ENCODE measurements at regions not wholly inside any gene's neighbourhood (a gene's known extent, or its start where the extent isn't known, plus 50 kb on each side); places are given as distances from the start of the nearest gene placed in this dataset.

DNA sequence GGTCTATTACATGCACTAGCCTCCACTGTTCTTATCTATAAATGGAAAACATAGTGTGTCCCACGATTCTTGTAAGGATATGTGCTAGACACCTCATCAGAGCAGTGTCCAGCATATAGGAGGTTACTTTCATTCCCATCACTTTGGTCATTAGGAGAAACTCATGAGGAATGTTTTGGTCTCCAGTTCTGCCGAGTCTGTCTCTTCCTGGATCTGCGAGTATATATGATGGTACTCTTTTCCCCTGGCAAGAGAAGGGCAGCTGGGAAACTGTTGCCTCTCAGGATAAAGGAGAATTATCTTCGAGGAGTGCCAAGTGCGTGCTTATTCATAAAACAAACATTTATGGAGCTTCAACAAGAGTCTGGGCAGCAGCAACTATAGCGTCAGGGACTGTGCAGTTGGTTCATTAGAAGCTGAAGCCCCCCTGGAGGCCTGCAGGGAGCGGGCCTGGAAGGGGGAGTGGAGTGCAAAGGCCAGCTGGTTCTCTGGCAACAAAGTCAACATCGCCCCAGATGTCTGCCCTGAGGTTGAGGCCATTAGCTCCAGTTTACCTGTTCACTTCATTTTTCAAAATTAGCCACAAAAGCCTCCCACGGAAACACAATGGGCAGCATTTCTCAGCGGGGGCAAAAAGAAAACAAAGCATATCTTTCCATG lies 811.9 kb downstream of the MAFB start:
- in situ Hi-C loops (cut with MboI): no loop called here
- Histone ChIP-seq H3K9ac (no peak overlapping the region), H3K4me1 (ENCODE audit: insufficient read depth) (peaks cover 18% of the 10 kb centered on the region), H3K36me3 (ENCODE audit: low read depth) (no peaks in the 10 kb centered on the region), H3K4me2 (ENCODE audit: unreplicated experiment) (no peak overlapping the region), H4K20me1 (ENCODE audit: insufficient read depth) (no peaks in the 10 kb centered on the region), H3K9me2 (ENCODE audit: insufficient read depth) (no peaks in the 10 kb centered on the region), H2AFZ (no peak overlapping the region), H3K27ac (no peak overlapping the region), H3K27me3 (replicated peaks; ENCODE audit: insufficient read depth) (no peaks in the 10 kb centered on the region), H3K79me2 (ENCODE audit: insufficient read depth) (no peaks in the 10 kb centered on the region), H3K4me3 (no peak overlapping the region), H3F3A (ENCODE audit: insufficient read depth) (peaks cover 13% of the 10 kb centered on the region; the same call in 1 of the 2 replicates), H3K9me3 (ENCODE audit: low read depth) (no peaks in the 10 kb centered on the region)
- 82 to 88% methylated on average over 10 of the region's 10 CpGs for WGBS, 2 experiments (ENCODE audit: low coverage in 1 of 2, low lambda C conversion rate in 2 of 2, missing lambda C conversion rate in 2 of 2)
- TF ChIP-seq EZH2 (IDR thresholded peaks at IDR 0.05; ENCODE audit: insufficient read depth, poor library complexity, severe bottlenecking) (no peak), EZH2phosphoT487 (IDR thresholded peaks at IDR 0.05; ENCODE audit: insufficient read depth, low read depth) (no peak)
- DNase-seq: no peak

DNA sequence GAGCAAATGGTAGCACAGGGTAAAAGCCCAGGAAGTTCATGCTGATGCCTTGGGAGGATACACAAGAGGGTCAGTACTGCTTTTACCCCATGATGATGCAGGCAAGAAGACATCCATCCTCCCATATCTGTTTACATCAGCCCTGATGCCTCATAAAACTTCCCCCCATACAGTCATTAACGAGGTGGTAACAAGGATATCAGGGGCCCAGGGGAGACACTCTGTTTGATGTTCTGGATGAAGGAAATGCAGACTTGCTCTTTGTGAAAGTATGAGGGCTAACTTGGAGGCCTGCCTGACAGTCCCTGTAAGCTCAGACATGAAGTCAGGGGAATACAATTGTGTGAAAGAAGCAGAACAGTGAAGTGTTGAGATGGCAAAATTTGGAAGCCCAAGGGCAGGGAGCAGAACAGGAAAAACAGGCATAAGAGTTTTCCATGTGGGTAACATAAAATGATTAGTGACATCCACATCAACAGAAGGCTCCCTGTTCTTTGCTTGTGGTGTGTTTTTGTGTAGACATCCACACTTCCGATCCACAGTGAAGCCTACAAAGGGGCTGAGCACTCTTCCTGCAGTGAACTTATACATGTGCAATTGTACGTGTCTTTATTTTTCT lies 813.4 kb downstream of the MAFB start:
- no peak overlapping the region for H3K9ac ChIP-seq
- WGBS, 2 experiments (ENCODE audit: low coverage in 1 of 2, low lambda C conversion rate in 2 of 2, missing lambda C conversion rate in 2 of 2): 68 to 72% methylated on average over 3 of the region's 3 CpGs
- H2AFZ ChIP-seq: no peak overlapping the region
- H3K79me2 ChIP-seq (ENCODE audit: insufficient read depth): no peaks in the 10 kb centered on the region
- no peaks in the 10 kb centered on the region for H3K27me3 ChIP-seq (replicated peaks; ENCODE audit: insufficient read depth)
- no peaks in the 10 kb centered on the region for H4K20me1 ChIP-seq (ENCODE audit: insufficient read depth)
- H3K4me1 ChIP-seq (ENCODE audit: insufficient read depth): peaks cover 23% of the 10 kb centered on the region
- no peak overlapping the region for H3K4me2 ChIP-seq (ENCODE audit: unreplicated experiment)
- H3K9me2 ChIP-seq (ENCODE audit: insufficient read depth): no peaks in the 10 kb centered on the region
- H3F3A ChIP-seq (ENCODE audit: insufficient read depth): peaks cover 12% of the 10 kb centered on the region; the same call in 1 of the 2 replicates
- H3K27ac ChIP-seq: no peak overlapping the region
- no peak overlapping the region for H3K4me3 ChIP-seq
- DNase-seq: no peak
- TF ChIP-seq EZH2phosphoT487 (IDR thresholded peaks at IDR 0.05; ENCODE audit: insufficient read depth, low read depth): no peak
- no peak for TF ChIP-seq EZH2 (IDR thresholded peaks at IDR 0.05; ENCODE audit: insufficient read depth, poor library complexity, severe bottlenecking)
- no peaks in the 10 kb centered on the region for H3K36me3 ChIP-seq (ENCODE audit: low read depth)
- in situ Hi-C loops (cut with MboI): no loop called here
- H3K9me3 ChIP-seq (ENCODE audit: low read depth): no peaks in the 10 kb centered on the region

GRCh38 chr20:39874049-39874893 lies 814.8 kb downstream of the MAFB start:
- Histone ChIP-seq H3K9ac (no peak overlapping the region), H3K27ac (no peak overlapping the region), H3K9me3 (ENCODE audit: low read depth) (no peaks in the 10 kb centered on the region), H3K4me3 (no peak overlapping the region), H3F3A (ENCODE audit: insufficient read depth) (peaks cover 5% of the 10 kb centered on the region; the same call in 1 of the 2 replicates), H2AFZ (no peak overlapping the region; the same call in 1 of the 2 replicates), H4K20me1 (ENCODE audit: insufficient read depth) (no peaks in the 10 kb centered on the region), H3K4me1 (ENCODE audit: insufficient read depth) (peaks cover 19% of the 10 kb centered on the region), H3K27me3 (replicated peaks; ENCODE audit: insufficient read depth) (no peaks in the 10 kb centered on the region), H3K36me3 (ENCODE audit: low read depth) (no peaks in the 10 kb centered on the region), H3K4me2 (ENCODE audit: unreplicated experiment) (no peak overlapping the region), H3K9me2 (ENCODE audit: insufficient read depth) (no peaks in the 10 kb centered on the region), H3K79me2 (ENCODE audit: insufficient read depth) (no peaks in the 10 kb centered on the region)
- in situ Hi-C loops (cut with MboI): no loop called here
- TF ChIP-seq EZH2phosphoT487 (IDR thresholded peaks at IDR 0.05; ENCODE audit: insufficient read depth, low read depth): no peak
- DNase-seq: peak; percentile 90
- 51 to 53% methylated on average over 8 of the region's 8 CpGs for WGBS, 2 experiments (ENCODE audit: low coverage in 1 of 2, low lambda C conversion rate in 2 of 2, missing lambda C conversion rate in 2 of 2)

DNA sequence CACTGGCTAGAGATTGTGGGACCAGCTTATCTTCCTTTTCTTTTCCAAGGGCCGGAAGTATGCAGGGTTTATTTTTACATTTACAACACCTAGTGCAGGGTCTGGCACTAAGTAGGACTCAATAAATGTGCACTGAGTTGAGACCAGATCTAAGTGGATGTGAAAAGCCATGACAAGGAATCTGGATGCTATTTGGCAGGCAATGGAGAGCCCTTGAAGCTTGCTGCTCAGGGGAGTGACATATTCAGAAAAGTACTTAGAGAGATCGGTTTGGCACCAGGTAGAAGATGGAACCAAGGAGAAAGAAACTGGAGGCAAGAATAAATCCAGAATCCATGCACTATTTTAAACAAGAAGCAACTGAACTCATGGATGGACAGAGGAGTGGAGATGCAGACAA lies 815.8 kb downstream of the MAFB start:
- H2AFZ ChIP-seq: no peak overlapping the region
- H3K9me2 ChIP-seq (ENCODE audit: insufficient read depth): no peaks in the 10 kb centered on the region
- no peaks in the 10 kb centered on the region for H3K79me2 ChIP-seq (ENCODE audit: insufficient read depth)
- no peaks in the 10 kb centered on the region for H3F3A ChIP-seq (ENCODE audit: insufficient read depth)
- H3K36me3 ChIP-seq (ENCODE audit: low read depth): no peaks in the 10 kb centered on the region
- 0 out of 2 replicates have a peak, but pooled peaks cover 10% of the 10 kb centered on the region for H3K4me1 ChIP-seq (ENCODE audit: insufficient read depth)
- no peak for DNase-seq
- no peak for TF ChIP-seq EZH2 (IDR thresholded peaks at IDR 0.05; ENCODE audit: insufficient read depth, poor library complexity, severe bottlenecking)
- no peak for TF ChIP-seq EZH2phosphoT487 (IDR thresholded peaks at IDR 0.05; ENCODE audit: insufficient read depth, low read depth)
- no peak overlapping the region for H3K4me2 ChIP-seq (ENCODE audit: unreplicated experiment)
- no peak overlapping the region for H3K9ac ChIP-seq
- in situ Hi-C loops (cut with MboI): no loop called here
- H3K9me3 ChIP-seq (ENCODE audit: low read depth): no peaks in the 10 kb centered on the region
- no peaks in the 10 kb centered on the region for H4K20me1 ChIP-seq (ENCODE audit: insufficient read depth)
- no peak overlapping the region for H3K27ac ChIP-seq
- no peaks in the 10 kb centered on the region for H3K27me3 ChIP-seq (replicated peaks; ENCODE audit: insufficient read depth)
- no peak overlapping the region for H3K4me3 ChIP-seq
- WGBS, 2 experiments (ENCODE audit: low coverage in 1 of 2, low lambda C conversion rate in 2 of 2, missing lambda C conversion rate in 2 of 2): 82 to 86% methylated on average over 2 of the region's 2 CpGs
